HG03571 (cell line): ENCODE measurements at regions not wholly inside any gene's neighbourhood (a gene's known extent, or its start where the extent isn't known, plus 50 kb on each side); places are given as distances from the start of the nearest gene placed in this dataset.

Experiments
- ATAC-seq: cut with Tn5 transposase; IDR thresholded peaks from one replicate; pipeline ENCODE4 v1.9.1; 2021; ENCODE audit not compliant: unreplicated experiment

GRCh38 chr10:128727114-128727513 is 600.9 kb upstream of the MKI67 start:
- no peak for ATAC-seq

GRCh38 chr10:128729910-128730420 is 603.7 kb upstream of the MKI67 start:
- ATAC-seq: no peak

GRCh38 chr10:128730922-128731321 is 604.7 kb upstream of the MKI67 start:
- no peak for ATAC-seq

- no peak for ATAC-seq
Measured at GRCh38 chr10:128734161-128734560, 607.9 kb upstream of the MKI67 start.

- ATAC-seq: no peak
Measured at GRCh38 chr10:128734734-128735133, 608.5 kb upstream of the MKI67 start.

GRCh38 chr10:128735996-128736395 is 609.8 kb upstream of the MKI67 start:
- no peak for ATAC-seq

- ATAC-seq: no peak
Measured at GRCh38 chr10:128738386-128738915, 612.2 kb upstream of the MKI67 start.

- ATAC-seq: no peak
Measured at GRCh38 chr10:128739930-128740329, 613.7 kb upstream of the MKI67 start.

GRCh38 chr10:128741180-128741579 is 615.0 kb upstream of the MKI67 start:
- no peak for ATAC-seq

- no peak for ATAC-seq
Measured at GRCh38 chr10:128741680-128742079, 615.5 kb upstream of the MKI67 start.

- ATAC-seq: no peak
Measured at GRCh38 chr10:128744092-128744491, 617.9 kb upstream of the MKI67 start.

- ATAC-seq: no peak
Measured at GRCh38 chr10:128744811-128745305, 618.6 kb upstream of the MKI67 start.

- no peak for ATAC-seq
Measured at GRCh38 chr10:128747582-128748346, 621.5 kb upstream of the MKI67 start.

GRCh38 chr10:128751284-128751683 is 625.1 kb upstream of the MKI67 start:
- no peak for ATAC-seq

GRCh38 chr10:128751851-128752250 is 625.6 kb upstream of the MKI67 start:
- ATAC-seq: no peak

GRCh38 chr10:128759174-128759573 is 633.0 kb upstream of the MKI67 start:
- no peak for ATAC-seq

GRCh38 chr10:128763588-128763987 is 637.4 kb upstream of the MKI67 start:
- no peak for ATAC-seq

GRCh38 chr10:128764190-128764589 is 638.0 kb upstream of the MKI67 start:
- no peak for ATAC-seq

GRCh38 chr10:128766915-128767314 is 640.7 kb upstream of the MKI67 start:
- no peak for ATAC-seq

GRCh38 chr10:128774979-128775378 is 648.8 kb upstream of the MKI67 start:
- ATAC-seq: no peak

- ATAC-seq: no peak
Measured at GRCh38 chr10:128775743-128776142, 649.5 kb upstream of the MKI67 start.

GRCh38 chr10:128776673-128777252 is 650.5 kb upstream of the MKI67 start:
- ATAC-seq: no peak
